H1 (cell line): ENCODE measurements at regions not wholly inside any gene's neighbourhood (a gene's known extent, or its start where the extent isn't known, plus 50 kb on each side); places are given as distances from the start of the nearest gene placed in this dataset.

Source experiments
- CBX8 ChIP-seq: fragments of 300-800, 300-1000 bp; sonication (generic); IDR thresholded peaks from 2 replicates; pipeline ENCODE4 v1.7.1; 2016; ENCODE audit warnings: low read depth, low read length, borderline replicate concordance
- CHD1 ChIP-seq: IDR thresholded peaks from 2 replicates; pipeline ENCODE4 v1.6.1; 2012; ENCODE audit warnings: low read depth, low read length, improper control_type of control experiment
- FOSL1 ChIP-seq: IDR thresholded peaks from 2 replicates; pipeline ENCODE4 v1.6.1; 2011; ENCODE audit warnings: mild to moderate bottlenecking, low read depth, low read length, moderate library complexity; ENCODE audit not compliant: insufficient read depth
- SIX5 ChIP-seq: IDR thresholded peaks from 2 replicates; pipeline ENCODE4 v1.6.1; 2011; ENCODE audit warnings: mild to moderate bottlenecking, low read depth, low read length
- TAF7 ChIP-seq: optimal IDR thresholded peaks from 2 replicates; pipeline ENCODE3; 2011; ENCODE audit warnings: low read depth, mild to moderate bottlenecking, inconsistent platforms, low read length, moderate library complexity, borderline replicate concordance

GRCh38 chr15:37599156-37599555 is 335.3 kb upstream of the TMCO5A start (continued):
- TF ChIP-seq CBX8 (no peak), SIX5 (no peak), TAF7 (no peak), CHD1 (no peak), FOSL1 (no peak)
